Epithelial cell of esophagus (primary cell): ENCODE measurements at regions not wholly inside any gene's neighbourhood (a gene's known extent, or its start where the extent isn't known, plus 50 kb on each side); places are given as distances from the start of the nearest gene placed in this dataset.

Source experiments
- DNase-seq: peaks from one replicate; pipeline ENCODE4 v3.0.0; 2010; ENCODE audit warnings: low read depth
- H3K4me3 ChIP-seq: 2 replicates; pipeline ENCODE4 v1.5.1; 2011; ENCODE audit warnings: mild to moderate bottlenecking, low read length, control low read depth
- CTCF ChIP-seq: IDR thresholded peaks from 2 replicates; pipeline ENCODE4 v1.5.1; 2011; ENCODE audit warnings: low read depth, mild to moderate bottlenecking, low read length, control low read depth, inconsistent platforms; ENCODE audit not compliant: insufficient read depth; ENCODE audit errors: missing control alignments

- TF ChIP-seq CTCF: no peak
- no peak overlapping the region for H3K4me3 ChIP-seq
- DNase-seq: no peak
Measured at GRCh38 chr21:35583566-35584216, 476.6 kb downstream of the SETD4 start.

GRCh38 chr21:35582731-35583130 lies 477.6 kb downstream of the SETD4 start:
- no peak for DNase-seq
- TF ChIP-seq CTCF: no peak
- H3K4me3 ChIP-seq: no peak overlapping the region

- TF ChIP-seq CTCF: no peak
- no peak for DNase-seq
Measured at GRCh38 chr21:35581640-35582039, 478.7 kb downstream of the SETD4 start.

GRCh38 chr21:35579520-35580293 lies 480.6 kb downstream of the SETD4 start:
- peak; percentile 44 for DNase-seq
- H3K4me3 ChIP-seq: no peak overlapping the region
- no peak for TF ChIP-seq CTCF

More at GRCh38 chr21:35581640-35582039, 478.7 kb downstream of the SETD4 start:
- H3K4me3 ChIP-seq: no peak overlapping the region

- peak; percentile 51 for DNase-seq
- H3K4me3 ChIP-seq: no peak overlapping the region
- TF ChIP-seq CTCF: no peak
Measured at GRCh38 chr21:35578831-35579471, 481.4 kb downstream of the SETD4 start.

GRCh38 chr21:35578347-35578782 lies 482.0 kb downstream of the SETD4 start:
- DNase-seq: peak; percentile 92
- no peak for TF ChIP-seq CTCF
- H3K4me3 ChIP-seq: no peak overlapping the region
